Gastroesophageal sphincter (tissue), 4 donors: ENCODE measurements at regions not wholly inside any gene's neighbourhood (a gene's known extent, or its start where the extent isn't known, plus 50 kb on each side); places are given as distances from the start of the nearest gene placed in this dataset.

Experiments used
- ATAC-seq: fragments of 150-250 bp; one replicate; pipeline ENCODE4 v1.9.1; 2016; ENCODE audit warnings: mild to moderate bottlenecking, moderate library complexity
- H3K27ac ChIP-seq, 4 donors: fragments of 200-600 bp; sonication (generic) in 3 of 4; 1 replicate in 3 of 4; 2 replicates in 1 of 4; pipeline ENCODE4 v1.5.1; 2016 to 2019
- H3K27me3 ChIP-seq: fragments of 200-600 bp; sonication (generic); one replicate; pipeline ENCODE4 v1.5.1; 2019
- H3K36me3 ChIP-seq, 2 donors: fragments of 200-600 bp; sonication (generic); one replicate each; pipeline ENCODE4 v1.5.1; 2019; ENCODE audit warnings: control low read depth in 1 of 2
- H3K4me1 ChIP-seq, 3 donors: fragments of 200-600 bp; sonication (generic); 1 replicate in 2 of 3; 2 replicates in 1 of 3; pipeline ENCODE4 v1.5.1; 2016 to 2019; ENCODE audit warnings: control low read depth in 2 of 3
- H3K4me3 ChIP-seq, 2 donors: fragments of 200-600 bp; sonication (generic); one replicate each; pipeline ENCODE4 v1.5.1; 2019; ENCODE audit warnings: mild to moderate bottlenecking in 1 of 2, moderate library complexity in 1 of 2
- H3K9me3 ChIP-seq, 3 donors: fragments of 200-600 bp; sonication (generic); one replicate each; pipeline ENCODE4 v1.5.1; 2017 to 2019; ENCODE audit warnings: control low read depth in 2 of 3
- CTCF ChIP-seq, 4 experiments: fragments of 200-600 bp in 2 of 4; fragments of 450-650 bp in 2 of 4; sonication (generic) in 1 of 4; IDR thresholded peaks; one replicate each; pipeline ENCODE4 v1.5.1; 2017 to 2019; ENCODE audit warnings: antibody characterized with exemption in 4 of 4, mild to moderate bottlenecking in 2 of 4, moderate library complexity in 2 of 4
- EP300 ChIP-seq: sonication (generic); formaldehyde crosslinking; IDR thresholded peaks from one replicate; pipeline ENCODE4 v1.6.1; 2017; ENCODE audit warnings: antibody characterized with exemption, mild to moderate bottlenecking
- POLR2A ChIP-seq, 2 donors: fragments of 450-650 bp; IDR thresholded peaks; one replicate each; pipeline ENCODE4 v1.6.1; 2017; ENCODE audit warnings: antibody characterized with exemption in 2 of 2, mild to moderate bottlenecking in 2 of 2, moderate library complexity in 1 of 2
- POLR2AphosphoS5 ChIP-seq: sonication (generic); formaldehyde crosslinking; IDR thresholded peaks from one replicate; pipeline ENCODE4 v1.6.1; 2017; ENCODE audit warnings: antibody characterized with exemption
- WGBS, 2 donors: methylation state at CpG; one replicate each; pipeline ENCODE4 v1.1.5; 2018; ENCODE audit warnings: low coverage in 1 of 2; 5-methylcytosine and 5-hydroxymethylcytosine counted together

- Histone ChIP-seq H3K27me3 (no peaks in the 10 kb centered on the region), H3K4me3 (no peak overlapping the region), H3K27ac (no peak overlapping the region), H3K36me3 (no peaks in the 10 kb centered on the region), H3K9me3 (no peaks in the 10 kb centered on the region), H3K4me1 (peaks cover 0 to 25% (median 0%) of the 10 kb centered on the region in 3 donors)
- WGBS, 2 donors: 59 to 63% methylated on average over 4 of the region's 4 CpGs
- TF ChIP-seq CTCF (IDR thresholded peaks at IDR 0.05) (no peak), EP300 (no peak), POLR2A (IDR thresholded peaks at IDR 0.05) (no peak)
- ATAC-seq: no peak
Measured at GRCh38 chr2:204261846-204262245, 283.4 kb upstream of the PARD3B start.

GRCh38 chr2:204264085-204264553, 281.2 kb upstream of the PARD3B start:
- TF ChIP-seq POLR2AphosphoS5 (no peak), EP300 (no peak), CTCF (IDR thresholded peaks at IDR 0.05) (no peak), POLR2A (IDR thresholded peaks at IDR 0.05) (no peak)
- no peak for ATAC-seq
- Histone ChIP-seq H3K9me3 (no peaks in the 10 kb centered on the region), H3K27ac (no peak overlapping the region), H3K4me3 (no peak overlapping the region), H3K4me1 (peaks cover 0 to 21% (median 0%) of the 10 kb centered on the region in 3 donors), H3K27me3 (no peaks in the 10 kb centered on the region), H3K36me3 (no peaks in the 10 kb centered on the region)
- 90% methylated on average over 11 of the region's 16 CpGs; no CpG with 5 or more reads in 1 of the 2 donors for WGBS, 2 donors

GRCh38 chr2:204264621-204265140, 280.6 kb upstream of the PARD3B start:
- WGBS, 2 donors: 63 to 83% methylated on average over 4 of the region's 5 CpGs
- TF ChIP-seq POLR2A (IDR thresholded peaks at IDR 0.05) (no peak), POLR2AphosphoS5 (no peak), CTCF (IDR thresholded peaks at IDR 0.05) (no peak), EP300 (no peak)
- Histone ChIP-seq H3K4me1 (peaks cover 0 to 21% (median 0%) of the 10 kb centered on the region in 3 donors), H3K27ac (no peak overlapping the region), H3K4me3 (no peak overlapping the region), H3K36me3 (no peaks in the 10 kb centered on the region), H3K27me3 (no peaks in the 10 kb centered on the region), H3K9me3 (no peaks in the 10 kb centered on the region)
- ATAC-seq: no peak

- 95 to 100% methylated on average over 1 to 7 of the region's 7 CpGs for WGBS, 2 donors
- no peak overlapping the region for H3K27ac ChIP-seq
Measured at GRCh38 chr2:204265681-204266181, 279.5 kb upstream of the PARD3B start.

GRCh38 chr2:204268458-204268857, 276.8 kb upstream of the PARD3B start:
- 98 to 100% methylated on average over 5 of the region's 5 CpGs for WGBS, 2 donors
- Histone ChIP-seq H3K27ac (no peak overlapping the region), H3K27me3 (no peaks in the 10 kb centered on the region), H3K4me1 (peaks cover 0 to 5% (median 0%) of the 10 kb centered on the region in 3 donors), H3K9me3 (no peaks in the 10 kb centered on the region), H3K4me3 (no peak overlapping the region), H3K36me3 (no peaks in the 10 kb centered on the region)
- TF ChIP-seq POLR2A (IDR thresholded peaks at IDR 0.05) (no peak), EP300 (no peak), POLR2AphosphoS5 (no peak), CTCF (IDR thresholded peaks at IDR 0.05) (no peak)
- ATAC-seq: no peak

More at GRCh38 chr2:204265681-204266181, 279.5 kb upstream of the PARD3B start:
- Histone ChIP-seq H3K4me1 (peaks cover 0 to 11% (median 0%) of the 10 kb centered on the region in 3 donors), H3K9me3 (no peaks in the 10 kb centered on the region), H3K27me3 (no peaks in the 10 kb centered on the region), H3K36me3 (no peaks in the 10 kb centered on the region), H3K4me3 (no peak overlapping the region)
- no peak for TF ChIP-seq POLR2AphosphoS5
- no peak for ATAC-seq
